H9 (cell line): ENCODE measurements at regions not wholly inside any gene's neighbourhood (a gene's known extent, or its start where the extent isn't known, plus 50 kb on each side); places are given as distances from the start of the nearest gene placed in this dataset.

Experiments
- DNase-seq: peaks from one replicate; pipeline ENCODE4 v3.0.0-alpha.2; 2017
- H2AFZ ChIP-seq: one replicate; pipeline ENCODE4 v1.6.1; 2013; ENCODE audit warnings: mild to moderate bottlenecking, low read length, control low read depth, moderate library complexity
- H2AK5ac ChIP-seq: 2 replicates; pipeline ENCODE4 v1.6.1; 2013; ENCODE audit warnings: low read length, control low read depth, mixed read lengths; ENCODE audit not compliant: insufficient read length
- H2BK120ac ChIP-seq: one replicate; pipeline ENCODE4 v1.6.1; 2013; ENCODE audit warnings: low read depth, mild to moderate bottlenecking, low read length, control low read depth, inconsistent platforms; ENCODE audit not compliant: poor library complexity, severe bottlenecking
- H2BK12ac ChIP-seq: 2 replicates; pipeline ENCODE4 v1.6.1; 2013; ENCODE audit warnings: low read length, control low read depth, mixed read lengths, low read depth; ENCODE audit not compliant: insufficient read length
- H2BK15ac ChIP-seq: 2 replicates; pipeline ENCODE4 v1.6.1; 2013; ENCODE audit warnings: low read depth, low read length, control low read depth
- H2BK20ac ChIP-seq: one replicate; pipeline ENCODE4 v1.6.1; 2013; ENCODE audit warnings: low read depth, mild to moderate bottlenecking, low read length, control low read depth, inconsistent platforms; ENCODE audit not compliant: poor library complexity, severe bottlenecking
- H2BK5ac ChIP-seq: 2 replicates; pipeline ENCODE4 v1.6.1; 2013; ENCODE audit warnings: low read length, control low read depth, mixed read lengths; ENCODE audit not compliant: insufficient read length
- H3K14ac ChIP-seq: 2 replicates; pipeline ENCODE4 v1.6.1; 2013; ENCODE audit warnings: low read length, control low read depth; ENCODE audit not compliant: insufficient read depth
- H3K18ac ChIP-seq: 2 replicates; pipeline ENCODE4 v1.6.1; 2013; ENCODE audit warnings: low read depth, mild to moderate bottlenecking, mixed read lengths, low read length, control low read depth; ENCODE audit not compliant: insufficient read length
- H3K23ac ChIP-seq: 2 replicates; pipeline ENCODE4 v1.6.1; 2013; ENCODE audit warnings: low read length, control low read depth, mixed read lengths, low read depth; ENCODE audit not compliant: insufficient read length
- H3K23me2 ChIP-seq: 2 replicates; pipeline ENCODE4 v1.6.1; 2013; ENCODE audit warnings: low read depth, mild to moderate bottlenecking, mixed read lengths, low read length, control low read depth; ENCODE audit not compliant: insufficient read length, poor library complexity, severe bottlenecking
- H3K27ac ChIP-seq: 2 replicates; pipeline ENCODE4 v1.5.1; 2013; ENCODE audit warnings: low read length, control low read depth, mixed read lengths, low read depth; ENCODE audit not compliant: insufficient read length
- H3K27me3 ChIP-seq: 2 replicates; pipeline ENCODE4 v1.6.1; 2013; ENCODE audit warnings: low read length, control low read depth, inconsistent platforms; ENCODE audit not compliant: insufficient read depth
- H3K4ac ChIP-seq: 2 replicates; pipeline ENCODE4 v1.6.1; 2013; ENCODE audit warnings: low read depth, mild to moderate bottlenecking, control low read depth, inconsistent platforms, low read length, moderate library complexity
- H3K4me1 ChIP-seq: 2 replicates; pipeline ENCODE4 v1.6.1; 2013; ENCODE audit warnings: low read length, control low read depth, inconsistent platforms; ENCODE audit not compliant: insufficient read depth
- H3K4me2 ChIP-seq: 2 replicates; pipeline ENCODE4 v1.6.1; 2013; ENCODE audit warnings: low read length, control low read depth, mixed read lengths; ENCODE audit not compliant: insufficient read length, insufficient read depth
- H3K56ac ChIP-seq: 2 replicates; pipeline ENCODE4 v1.6.1; 2013; ENCODE audit warnings: low read depth, mild to moderate bottlenecking, mixed read lengths, low read length, control low read depth; ENCODE audit not compliant: insufficient read length
- H3K79me1 ChIP-seq: 2 replicates; pipeline ENCODE4 v1.6.1; 2013; ENCODE audit warnings: low read depth, mild to moderate bottlenecking, moderate library complexity, low read length, control low read depth, inconsistent platforms; ENCODE audit not compliant: insufficient read depth, poor library complexity, severe bottlenecking
- H3K79me2 ChIP-seq: 2 replicates; pipeline ENCODE4 v1.6.1; 2013; ENCODE audit warnings: low read length, control low read depth, inconsistent platforms; ENCODE audit not compliant: insufficient read depth
- H3K9ac ChIP-seq: 2 replicates; pipeline ENCODE4 v1.6.1; 2013; ENCODE audit warnings: low read length, control low read depth, mixed read lengths; ENCODE audit not compliant: insufficient read length; ENCODE audit errors: extremely low read depth
- H3K9me3 ChIP-seq: one replicate; pipeline ENCODE4 v1.6.1; 2013; ENCODE audit warnings: low read depth, low read length, inconsistent platforms; ENCODE audit not compliant: control insufficient read depth
- H3T11ph ChIP-seq: one replicate; pipeline ENCODE4 v1.6.1; 2013; ENCODE audit warnings: mild to moderate bottlenecking, low read length, control low read depth, inconsistent platforms
- H4K20me1 ChIP-seq: one replicate; pipeline ENCODE4 v1.6.1; 2013; ENCODE audit not compliant: control insufficient read depth, insufficient read length, insufficient read depth
- H4K5ac ChIP-seq: 2 replicates; pipeline ENCODE4 v1.6.1; 2013; ENCODE audit warnings: low read depth, mild to moderate bottlenecking, mixed read lengths, low read length, control low read depth; ENCODE audit not compliant: insufficient read length
- H4K8ac ChIP-seq: replicated peaks from 2 replicates; pipeline ENCODE4 v1.6.1; 2013; ENCODE audit warnings: low read length, control low read depth, mixed read lengths, low read depth; ENCODE audit not compliant: insufficient read length
- H4K91ac ChIP-seq: 2 replicates; pipeline ENCODE4 v1.6.1; 2013; ENCODE audit warnings: low read depth, mild to moderate bottlenecking, moderate library complexity, mixed read lengths, low read length, control low read depth; ENCODE audit not compliant: insufficient read length
- H3K27ac Mint-ChIP-seq, 3 experiments: 2 replicates in 2 of 3; 3 replicates in 1 of 3; pipeline ENCODE4 v1.8.0; 2020 to 2021; ENCODE audit warnings: mixed read lengths in 3 of 3, mild to moderate bottlenecking in 1 of 3, moderate library complexity in 1 of 3
- H3K27me3 Mint-ChIP-seq: 2 replicates; pipeline ENCODE4 v1.8.0; 2021; ENCODE audit warnings: low read depth, mild to moderate bottlenecking, moderate library complexity, mixed read lengths
- H3K36me3 Mint-ChIP-seq, 3 experiments: 2 replicates in 2 of 3; 3 replicates in 1 of 3; pipeline ENCODE4 v1.8.0; 2020 to 2021; ENCODE audit warnings: low read depth in 3 of 3, mixed read lengths in 3 of 3; ENCODE audit not compliant: insufficient read depth in 1 of 3
- H3K4me1 Mint-ChIP-seq, 2 experiments: 2 replicates each; pipeline ENCODE4 v1.8.0; 2020; ENCODE audit warnings: mixed read lengths in 2 of 2
- H3K4me3 Mint-ChIP-seq, 2 experiments: 2 replicates in 1 of 2; 3 replicates in 1 of 2; pipeline ENCODE4 v1.8.0; 2020 to 2021; ENCODE audit warnings: mild to moderate bottlenecking in 2 of 2, mixed read lengths in 2 of 2, moderate library complexity in 1 of 2
- H3K9me3 Mint-ChIP-seq, 2 experiments: 2 replicates in 1 of 2; 3 replicates in 1 of 2; pipeline ENCODE4 v1.8.0; 2020; ENCODE audit warnings: mild to moderate bottlenecking in 2 of 2, mixed read lengths in 2 of 2, moderate library complexity in 1 of 2
- WGBS: extraction: QIAGEN DNeasy Blood & Tissue Kit; methylation state at CpG from one replicate; pipeline ENCODE4 v1.1.7; 2013; ENCODE audit warnings: missing lambda C conversion rate, low lambda C conversion rate, mixed read lengths; ENCODE audit not compliant: insufficient read length; ENCODE audit errors: extremely low coverage; 5-methylcytosine and 5-hydroxymethylcytosine counted together
- TF ChIP-seq, protein P1 (sequence below): fragments of 200-600 bp; sonication (generic); conservative IDR thresholded peaks from 3 replicates; pipeline ENCODE4 v1.8.0; 2021; ENCODE audit warnings: antibody characterized with exemption, mild to moderate bottlenecking

DNA sequence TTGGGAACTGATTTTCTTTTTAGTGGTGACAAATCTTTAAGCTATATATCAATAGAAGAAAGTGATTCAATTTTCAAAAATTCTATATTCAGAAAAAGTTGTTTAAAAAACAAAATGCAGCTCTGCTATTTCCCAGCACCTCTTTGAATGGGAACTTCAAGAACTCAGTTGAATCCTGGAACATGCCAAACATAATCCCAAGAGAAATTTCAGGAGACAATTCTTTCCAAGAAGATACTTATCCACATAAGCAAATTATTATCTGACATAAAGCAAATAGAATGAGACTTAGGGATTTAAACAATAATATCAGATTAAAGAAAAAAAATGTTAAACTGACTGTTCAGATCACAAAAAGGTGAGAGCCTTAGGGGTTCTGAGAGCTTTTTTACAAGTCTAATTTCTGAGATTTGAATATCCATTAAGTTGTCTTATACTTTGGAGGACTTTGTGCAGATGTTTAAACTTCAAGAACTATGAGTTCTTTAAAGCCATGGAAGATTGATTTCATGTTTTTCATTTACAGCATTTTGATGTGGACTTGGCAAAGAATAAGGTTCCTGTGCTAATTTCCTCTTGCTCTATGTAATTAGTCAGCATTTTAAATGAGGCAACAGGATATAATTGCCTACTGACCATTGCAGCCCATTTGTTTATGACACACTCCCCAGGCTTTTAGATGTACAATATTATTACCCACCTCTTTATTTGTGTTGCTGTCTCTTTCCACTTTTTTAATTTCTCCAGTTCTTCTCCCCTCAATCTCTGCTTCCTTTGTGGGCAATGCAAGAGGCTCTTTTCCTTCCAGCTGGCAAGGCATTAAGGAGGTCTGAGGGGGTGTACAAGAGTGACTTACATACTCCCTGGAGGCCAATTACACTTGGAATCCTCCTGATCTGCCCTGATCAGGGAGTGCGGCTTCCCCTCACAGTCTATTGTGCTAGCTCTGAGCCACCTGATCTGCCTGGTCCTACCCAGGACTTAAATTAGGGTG lies 419.1 kb downstream of the NR2F1-AS1 start:
- Mint-ChIP-seq H3K9me3 (no peaks in the 10 kb centered on the region), H3K4me1 (peaks cover 6% of the 10 kb centered on the region in 2 experiments; a peak in 3 of 4 replicates), H3K4me3 (no peak overlapping the region), H3K36me3 (no peaks in the 10 kb centered on the region), H3K27me3 (no peaks in the 10 kb centered on the region; the same call in 1 of the 2 replicates), H3K27ac (peak overlapping the region in 1 of 3 experiments; percentile 72; a peak in 3 of 7 replicates)
- H2BK12ac ChIP-seq = no peak overlapping the region
- TF ChIP-seq, protein P1, sequence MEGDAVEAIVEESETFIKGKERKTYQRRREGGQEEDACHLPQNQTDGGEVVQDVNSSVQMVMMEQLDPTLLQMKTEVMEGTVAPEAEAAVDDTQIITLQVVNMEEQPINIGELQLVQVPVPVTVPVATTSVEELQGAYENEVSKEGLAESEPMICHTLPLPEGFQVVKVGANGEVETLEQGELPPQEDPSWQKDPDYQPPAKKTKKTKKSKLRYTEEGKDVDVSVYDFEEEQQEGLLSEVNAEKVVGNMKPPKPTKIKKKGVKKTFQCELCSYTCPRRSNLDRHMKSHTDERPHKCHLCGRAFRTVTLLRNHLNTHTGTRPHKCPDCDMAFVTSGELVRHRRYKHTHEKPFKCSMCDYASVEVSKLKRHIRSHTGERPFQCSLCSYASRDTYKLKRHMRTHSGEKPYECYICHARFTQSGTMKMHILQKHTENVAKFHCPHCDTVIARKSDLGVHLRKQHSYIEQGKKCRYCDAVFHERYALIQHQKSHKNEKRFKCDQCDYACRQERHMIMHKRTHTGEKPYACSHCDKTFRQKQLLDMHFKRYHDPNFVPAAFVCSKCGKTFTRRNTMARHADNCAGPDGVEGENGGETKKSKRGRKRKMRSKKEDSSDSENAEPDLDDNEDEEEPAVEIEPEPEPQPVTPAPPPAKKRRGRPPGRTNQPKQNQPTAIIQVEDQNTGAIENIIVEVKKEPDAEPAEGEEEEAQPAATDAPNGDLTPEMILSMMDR = no peak
- no peak overlapping the region for H2AK5ac ChIP-seq
- H3K27me3 ChIP-seq = no peaks in the 10 kb centered on the region
- H2BK20ac ChIP-seq = no peak overlapping the region
- H3K9ac ChIP-seq = no peak overlapping the region
- H2BK15ac ChIP-seq = no peak overlapping the region
- H3K79me2 ChIP-seq = no peaks in the 10 kb centered on the region
- no peaks in the 10 kb centered on the region for H3K23me2 ChIP-seq
- no peak overlapping the region for H3K4me2 ChIP-seq
- DNase-seq = no peak
- no peak overlapping the region for H3K4ac ChIP-seq
- no CpG with 5 or more reads among the region's 1 CpG for WGBS
- no peaks in the 10 kb centered on the region for H3K4me1 ChIP-seq
- H2AFZ ChIP-seq = no peak overlapping the region
- no peak overlapping the region for H3K56ac ChIP-seq
- no peak overlapping the region for H3K14ac ChIP-seq
- no peak overlapping the region for H4K5ac ChIP-seq
- no peak overlapping the region for H3T11ph ChIP-seq
- H2BK5ac ChIP-seq = no peak overlapping the region
- H4K91ac ChIP-seq = no peak overlapping the region
- no peak overlapping the region for H3K27ac ChIP-seq
- H3K23ac ChIP-seq = no peak overlapping the region
- H2BK120ac ChIP-seq = no peak overlapping the region
- H3K18ac ChIP-seq = no peak overlapping the region
- H3K79me1 ChIP-seq = no peaks in the 10 kb centered on the region
- no peak overlapping the region for H4K8ac ChIP-seq
- H3K9me3 ChIP-seq = no peaks in the 10 kb centered on the region
- no peaks in the 10 kb centered on the region for H4K20me1 ChIP-seq
